WTC11 (cell line): ENCODE measurements at regions not wholly inside any gene's neighbourhood (a gene's known extent, or its start where the extent isn't known, plus 50 kb on each side); places are given as distances from the start of the nearest gene placed in this dataset.

Experiments
- MXD4 ChIP-seq: fragments of 250-450 bp; sonication (Bioruptor Pico); IDR thresholded peaks from 2 replicates; pipeline ENCODE4 v1.8.0; 2021; ENCODE audit warnings: mild to moderate bottlenecking, moderate library complexity, borderline replicate concordance
- NR1H2 ChIP-seq: sonication (generic); formaldehyde crosslinking; IDR thresholded peaks from 2 replicates; pipeline ENCODE4 v1.9.0; 2021; ENCODE audit warnings: mild to moderate bottlenecking, moderate library complexity, missing genetic modification reagents
- OVOL2 ChIP-seq: fragments of 250-450 bp; sonication (Bioruptor Pico); IDR thresholded peaks from 2 replicates; pipeline ENCODE4 v1.9.0; 2021; ENCODE audit warnings: mild to moderate bottlenecking, borderline replicate concordance
- ZBTB21 ChIP-seq: sonication (generic); formaldehyde crosslinking; IDR thresholded peaks from 2 replicates; pipeline ENCODE4 v1.8.1; 2023; ENCODE audit warnings: mild to moderate bottlenecking, missing genetic modification reagents, borderline replicate concordance
- ZBTB43 ChIP-seq: sonication (generic); formaldehyde crosslinking; IDR thresholded peaks from 2 replicates; pipeline ENCODE4 v1.8.1; 2023; ENCODE audit warnings: mild to moderate bottlenecking, missing genetic modification reagents
- TF ChIP-seq, protein P1 (sequence below): fragments of 200-600 bp; IDR thresholded peaks from 2 replicates; pipeline ENCODE4 v1.8.0; 2022; ENCODE audit warnings: antibody characterized with exemption

- TF ChIP-seq, protein P1, sequence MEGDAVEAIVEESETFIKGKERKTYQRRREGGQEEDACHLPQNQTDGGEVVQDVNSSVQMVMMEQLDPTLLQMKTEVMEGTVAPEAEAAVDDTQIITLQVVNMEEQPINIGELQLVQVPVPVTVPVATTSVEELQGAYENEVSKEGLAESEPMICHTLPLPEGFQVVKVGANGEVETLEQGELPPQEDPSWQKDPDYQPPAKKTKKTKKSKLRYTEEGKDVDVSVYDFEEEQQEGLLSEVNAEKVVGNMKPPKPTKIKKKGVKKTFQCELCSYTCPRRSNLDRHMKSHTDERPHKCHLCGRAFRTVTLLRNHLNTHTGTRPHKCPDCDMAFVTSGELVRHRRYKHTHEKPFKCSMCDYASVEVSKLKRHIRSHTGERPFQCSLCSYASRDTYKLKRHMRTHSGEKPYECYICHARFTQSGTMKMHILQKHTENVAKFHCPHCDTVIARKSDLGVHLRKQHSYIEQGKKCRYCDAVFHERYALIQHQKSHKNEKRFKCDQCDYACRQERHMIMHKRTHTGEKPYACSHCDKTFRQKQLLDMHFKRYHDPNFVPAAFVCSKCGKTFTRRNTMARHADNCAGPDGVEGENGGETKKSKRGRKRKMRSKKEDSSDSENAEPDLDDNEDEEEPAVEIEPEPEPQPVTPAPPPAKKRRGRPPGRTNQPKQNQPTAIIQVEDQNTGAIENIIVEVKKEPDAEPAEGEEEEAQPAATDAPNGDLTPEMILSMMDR = no peak
- no peak for TF ChIP-seq ZBTB21 (CRISPR knock-in tag)
- no peak for TF ChIP-seq ZBTB43
- TF ChIP-seq NR1H2 (CRISPR knock-in tag) = no peak
- no peak for TF ChIP-seq OVOL2 (CRISPR knock-in tag)
- no peak for TF ChIP-seq MXD4 (CRISPR knock-in tag)
Measured at GRCh38 chr2:167784084-167784425, 463.3 kb downstream of the STK39 start.
